Muscle layer of duodenum (tissue), 2 donors: ENCODE measurements at regions not wholly inside any gene's neighbourhood (a gene's known extent, or its start where the extent isn't known, plus 50 kb on each side); places are given as distances from the start of the nearest gene placed in this dataset.

Experiments used
- H3K27ac ChIP-seq: one replicate; pipeline ENCODE4 v1.7.0; 2013; ENCODE audit warnings: mild to moderate bottlenecking, low read length
- H3K27me3 ChIP-seq: one replicate; pipeline ENCODE4 v1.7.0; 2013; ENCODE audit warnings: low read depth, mild to moderate bottlenecking, control low read depth, low read length
- H3K36me3 ChIP-seq, 2 donors: one replicate each; pipeline ENCODE4 v1.7.0; 2013; ENCODE audit warnings: low read length in 2 of 2, control low read depth in 1 of 2, mild to moderate bottlenecking in 1 of 2; ENCODE audit not compliant: insufficient read depth in 2 of 2, control insufficient read depth in 1 of 2
- H3K4me1 ChIP-seq, 2 donors: one replicate each; pipeline ENCODE4 v1.7.0; 2013; ENCODE audit warnings: low read length in 2 of 2, mild to moderate bottlenecking in 2 of 2, control low read depth in 1 of 2, moderate library complexity in 1 of 2; ENCODE audit not compliant: insufficient read depth in 2 of 2, control insufficient read depth in 1 of 2
- H3K4me3 ChIP-seq, 2 donors: one replicate each; pipeline ENCODE4 v1.7.0; 2013; ENCODE audit warnings: low read length in 2 of 2, low read depth in 1 of 2, mild to moderate bottlenecking in 1 of 2
- H3K9me3 ChIP-seq, 2 donors: one replicate each; pipeline ENCODE4 v1.7.0; 2013; ENCODE audit warnings: low read length in 2 of 2, control low read depth in 1 of 2, mild to moderate bottlenecking in 1 of 2; ENCODE audit not compliant: control insufficient read depth in 1 of 2
- donor health status: healthy.

GRCh38 chr1:238108417-238108816 lies 217.7 kb upstream of the ZP4 start:
- no peak overlapping the region for H3K27ac ChIP-seq
- no peaks in the 10 kb centered on the region for H3K27me3 ChIP-seq
- no peaks in the 10 kb centered on the region for H3K36me3 ChIP-seq

GRCh38 chr1:238107322-238107721 lies 216.6 kb upstream of the ZP4 start:
- Histone ChIP-seq H3K9me3 (no peaks in the 10 kb centered on the region), H3K4me3 (no peak overlapping the region), H3K4me1 (no peaks in the 10 kb centered on the region), H3K36me3 (no peaks in the 10 kb centered on the region), H3K27ac (no peak overlapping the region), H3K27me3 (no peaks in the 10 kb centered on the region)

More at GRCh38 chr1:238108417-238108816, 217.7 kb upstream of the ZP4 start:
- Histone ChIP-seq H3K4me1 (no peaks in the 10 kb centered on the region), H3K9me3 (no peaks in the 10 kb centered on the region), H3K4me3 (no peak overlapping the region)

- no peaks in the 10 kb centered on the region for H3K4me1 ChIP-seq
- H3K27me3 ChIP-seq, result no peaks in the 10 kb centered on the region
- H3K36me3 ChIP-seq, result no peaks in the 10 kb centered on the region
- no peaks in the 10 kb centered on the region for H3K9me3 ChIP-seq
- no peak overlapping the region for H3K27ac ChIP-seq
- H3K4me3 ChIP-seq, result no peak overlapping the region
Measured at GRCh38 chr1:238104752-238105151, 214.0 kb upstream of the ZP4 start.

DNA sequence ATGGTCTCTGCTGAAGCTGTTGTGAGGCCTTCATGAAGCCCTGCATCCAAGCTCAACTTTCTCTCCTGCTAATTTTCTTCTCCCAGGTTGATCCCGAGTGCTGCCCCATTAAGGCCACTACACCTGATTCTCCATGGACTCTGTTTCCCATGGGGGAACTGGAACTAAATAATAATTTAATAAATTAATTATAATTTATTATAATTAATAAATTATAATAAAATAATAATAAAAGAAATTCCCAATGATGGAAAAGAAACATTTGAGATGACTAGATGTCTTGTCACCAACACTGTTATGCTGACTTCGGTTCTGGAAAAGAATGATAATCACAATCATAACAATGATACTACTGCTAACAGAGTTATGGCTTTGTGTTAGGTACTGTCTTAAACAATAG lies 211.2 kb upstream of the ZP4 start:
- no peaks in the 10 kb centered on the region for H3K4me1 ChIP-seq
- no peak overlapping the region for H3K4me3 ChIP-seq
- no peaks in the 10 kb centered on the region for H3K27me3 ChIP-seq
- H3K9me3 ChIP-seq, result no peaks in the 10 kb centered on the region
- no peaks in the 10 kb centered on the region for H3K36me3 ChIP-seq
- no peak overlapping the region for H3K27ac ChIP-seq

- Histone ChIP-seq H3K36me3 (no peaks in the 10 kb centered on the region), H3K27ac (no peak overlapping the region), H3K27me3 (no peaks in the 10 kb centered on the region), H3K4me3 (no peak overlapping the region), H3K4me1 (no peaks in the 10 kb centered on the region), H3K9me3 (no peaks in the 10 kb centered on the region)
Measured at GRCh38 chr1:238099871-238100270, 209.1 kb upstream of the ZP4 start.

DNA sequence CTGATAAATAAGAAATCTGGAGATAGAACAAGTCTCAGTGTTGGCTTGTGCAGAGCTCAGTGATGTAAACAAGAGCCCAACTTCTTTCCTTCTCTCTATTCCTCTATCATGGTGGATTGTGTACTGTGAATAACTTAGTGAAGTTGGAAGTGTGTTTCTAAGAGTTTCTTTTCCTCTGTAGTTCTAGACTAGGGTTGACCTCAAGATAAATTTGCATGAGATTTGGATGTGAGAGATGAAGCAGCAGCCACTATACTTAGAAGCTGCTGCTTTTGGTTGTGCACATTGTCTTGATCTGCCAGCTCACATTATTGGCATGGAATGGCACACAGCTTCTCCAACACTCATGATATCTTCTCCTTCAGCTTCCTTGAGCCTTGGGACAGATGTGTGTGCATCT lies 198.9 kb upstream of the ZP4 start:
- H3K27me3 ChIP-seq, result no peaks in the 10 kb centered on the region
- H3K4me3 ChIP-seq, result no peak overlapping the region
- no peaks in the 10 kb centered on the region for H3K4me1 ChIP-seq
- H3K9me3 ChIP-seq, result no peaks in the 10 kb centered on the region
- no peaks in the 10 kb centered on the region for H3K36me3 ChIP-seq
- no peak overlapping the region for H3K27ac ChIP-seq

- Histone ChIP-seq H3K27me3 (no peaks in the 10 kb centered on the region), H3K36me3 (no peaks in the 10 kb centered on the region), H3K27ac (no peak overlapping the region), H3K4me3 (no peak overlapping the region), H3K9me3 (no peaks in the 10 kb centered on the region), H3K4me1 (no peaks in the 10 kb centered on the region)
Measured at GRCh38 chr1:238088560-238089290, 198.0 kb upstream of the ZP4 start.

GRCh38 chr1:238073991-238074390 lies 183.3 kb upstream of the ZP4 start:
- H3K9me3 ChIP-seq, result no peaks in the 10 kb centered on the region
- H3K4me1 ChIP-seq, result no peaks in the 10 kb centered on the region
- H3K27me3 ChIP-seq, result no peaks in the 10 kb centered on the region
- no peak overlapping the region for H3K4me3 ChIP-seq
- H3K36me3 ChIP-seq, result no peaks in the 10 kb centered on the region
- no peak overlapping the region for H3K27ac ChIP-seq

- Histone ChIP-seq H3K27ac (no peak overlapping the region), H3K9me3 (no peaks in the 10 kb centered on the region), H3K4me3 (no peak overlapping the region), H3K27me3 (no peaks in the 10 kb centered on the region), H3K36me3 (no peaks in the 10 kb centered on the region), H3K4me1 (no peaks in the 10 kb centered on the region)
Measured at GRCh38 chr1:238071061-238071460, 180.3 kb upstream of the ZP4 start.

DNA sequence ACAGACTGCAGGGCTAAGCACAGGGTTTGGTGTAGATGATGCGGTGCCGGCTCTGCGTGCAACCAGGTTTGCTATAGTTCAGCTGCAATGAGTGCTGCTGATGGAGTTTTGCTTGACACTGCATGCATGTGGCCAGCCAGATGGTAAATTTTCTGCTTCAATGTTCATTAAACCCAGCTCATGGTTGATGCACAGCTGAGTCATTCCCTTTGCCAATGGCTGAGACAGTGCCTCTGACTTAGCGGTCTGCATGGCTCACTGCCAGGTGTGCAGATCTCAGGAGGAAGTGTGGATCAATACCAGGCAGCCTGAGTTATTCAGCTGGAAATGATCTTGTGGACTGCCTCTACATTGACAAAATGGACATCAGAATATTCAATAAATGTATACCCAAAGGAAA lies 172.7 kb upstream of the ZP4 start:
- no peak overlapping the region for H3K4me3 ChIP-seq
- no peaks in the 10 kb centered on the region for H3K36me3 ChIP-seq
- no peak overlapping the region for H3K27ac ChIP-seq
- H3K9me3 ChIP-seq, result peaks cover 0 to 2% of the 10 kb centered on the region in 2 donors
- no peaks in the 10 kb centered on the region for H3K27me3 ChIP-seq
- no peaks in the 10 kb centered on the region for H3K4me1 ChIP-seq

GRCh38 chr1:238061967-238062613 lies 171.4 kb upstream of the ZP4 start:
- H3K36me3 ChIP-seq, result no peaks in the 10 kb centered on the region
- no peaks in the 10 kb centered on the region for H3K27me3 ChIP-seq
- H3K9me3 ChIP-seq, result peaks cover 0 to 2% of the 10 kb centered on the region in 2 donors
- no peak overlapping the region for H3K27ac ChIP-seq
- H3K4me1 ChIP-seq, result no peaks in the 10 kb centered on the region
- no peak overlapping the region for H3K4me3 ChIP-seq

DNA sequence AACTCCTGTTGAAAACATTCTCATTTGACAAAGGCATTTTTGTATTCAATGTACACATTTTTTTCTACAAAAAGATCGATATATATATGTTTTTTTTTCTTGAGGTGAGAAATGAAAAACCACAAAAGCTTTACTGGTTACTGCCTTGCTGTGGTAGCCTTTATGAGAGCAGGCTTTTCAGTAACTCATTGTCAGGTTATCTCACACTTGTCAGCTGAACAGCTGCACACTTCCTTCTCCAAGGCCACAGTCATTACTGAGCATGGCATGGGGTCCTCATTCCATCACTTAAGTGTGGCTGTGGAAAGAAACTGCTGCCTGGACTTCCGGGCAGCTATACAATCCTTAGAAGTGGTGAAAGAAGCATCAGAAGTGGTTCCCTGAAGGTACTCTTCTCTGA lies 169.3 kb upstream of the ZP4 start:
- no peaks in the 10 kb centered on the region for H3K27me3 ChIP-seq
- H3K27ac ChIP-seq, result no peak overlapping the region
- no peaks in the 10 kb centered on the region for H3K4me1 ChIP-seq
- H3K9me3 ChIP-seq, result peaks cover 0 to 2% of the 10 kb centered on the region in 2 donors
- no peak overlapping the region for H3K4me3 ChIP-seq
- no peaks in the 10 kb centered on the region for H3K36me3 ChIP-seq
